Activated CD8-positive, alpha-beta T cell treated with anti-CD3 and anti-CD28 coated beads for 36 hours (primary cell): ENCODE measurements at regions not wholly inside any gene's neighbourhood (a gene's known extent, or its start where the extent isn't known, plus 50 kb on each side); places are given as distances from the start of the nearest gene placed in this dataset.

ENCODE experiments used
- ATAC-seq: fragments of 200-7000 bp; cut with Tn5 transposase; one replicate; pipeline ENCODE4 v1.10.0; 2021; ENCODE audit warnings: mild to moderate bottlenecking, moderate library complexity
- CTCF ChIA-PET: fragments of 350-600 bp; sonication (Branson Sonifier 250); formaldehyde crosslinking; loops from one replicate; lab custom pipeline; 2021; ENCODE audit warnings: antibody characterized with exemption; lab: Charles Lee
- POLR2A ChIA-PET: fragments of 350-600 bp; sonication (Branson Sonifier 250); formaldehyde crosslinking; loops from one replicate; lab custom pipeline; 2021; ENCODE audit warnings: antibody characterized with exemption; lab: Charles Lee
- DNase-seq: peaks from one replicate; pipeline ENCODE4 v3.0.0-alpha.2; 2020
- H3K27ac Mint-ChIP-seq: one replicate; pipeline ENCODE4 v1.8.0; 2021; ENCODE audit warnings: mild to moderate bottlenecking, mixed read lengths
- H3K27me3 Mint-ChIP-seq: one replicate; pipeline ENCODE4 v1.8.0; 2021; ENCODE audit warnings: mixed read lengths
- H3K36me3 Mint-ChIP-seq: one replicate; pipeline ENCODE4 v1.8.0; 2021; ENCODE audit warnings: low read depth, mixed read lengths
- H3K4me1 Mint-ChIP-seq: one replicate; pipeline ENCODE4 v1.8.0; 2021; ENCODE audit warnings: low read depth, mixed read lengths
- H3K4me3 Mint-ChIP-seq: one replicate; pipeline ENCODE4 v1.8.0; 2021; ENCODE audit warnings: mild to moderate bottlenecking, moderate library complexity, mixed read lengths
- H3K9me3 Mint-ChIP-seq: one replicate; pipeline ENCODE4 v1.8.0; 2021; ENCODE audit warnings: mixed read lengths
- CTCF ChIP-seq: fragments of 200-600 bp; IDR thresholded peaks from one replicate; pipeline ENCODE4 v1.8.0; 2022; ENCODE audit warnings: antibody characterized with exemption, mild to moderate bottlenecking
- intact Hi-C: fragments of 100-400 bp; cut with micrococcal nuclease; formaldehyde crosslinking; loops from one replicate; pipeline ENCODE4 v1.10.0; 2022

- no peaks in the 10 kb centered on the region for H3K36me3 Mint-ChIP-seq
- ChIA-PET POLR2A (no interaction called here), CTCF (no interaction called here)
- H3K4me1 Mint-ChIP-seq: no peaks in the 10 kb centered on the region
- no peak for TF ChIP-seq CTCF
- ATAC-seq (no peak), DNase-seq (no peak)
- H3K27me3 Mint-ChIP-seq: peaks cover 3% of the 10 kb centered on the region
- no peak overlapping the region for H3K4me3 Mint-ChIP-seq
- intact Hi-C loops: no loop called here
- no peak overlapping the region for H3K27ac Mint-ChIP-seq
- peaks cover 6% of the 10 kb centered on the region for H3K9me3 Mint-ChIP-seq
Measured at GRCh38 chr18:77804382-77804781, 554.7 kb downstream of the GALR1 start.

- DNase-seq: no peak
- ATAC-seq: no peak
- Mint-ChIP-seq H3K36me3 (no peaks in the 10 kb centered on the region), H3K27me3 (peaks cover 3% of the 10 kb centered on the region), H3K4me3 (no peak overlapping the region), H3K4me1 (no peaks in the 10 kb centered on the region), H3K27ac (no peak overlapping the region), H3K9me3 (peaks cover 4% of the 10 kb centered on the region)
- no peak for TF ChIP-seq CTCF
- POLR2A ChIA-PET: no interaction called here
- CTCF ChIA-PET: no interaction called here
- intact Hi-C loops: no loop called here
Measured at GRCh38 chr18:77807650-77808049, 558.0 kb downstream of the GALR1 start.

GRCh38 chr18:77811503-77811902 is 561.9 kb downstream of the GALR1 start:
- DNase-seq: no peak
- ChIA-PET POLR2A (interaction anchor here (0.7 kb wide), 1 partner anchor 191 kb away, joined by 3 read pairs; no protein-coding TSS in a partner anchor), CTCF (no interaction called here)
- no peak overlapping the region for H3K4me3 Mint-ChIP-seq
- no peaks in the 10 kb centered on the region for H3K4me1 Mint-ChIP-seq
- H3K36me3 Mint-ChIP-seq: no peaks in the 10 kb centered on the region
- TF ChIP-seq CTCF: no peak
- peaks cover 2% of the 10 kb centered on the region for H3K9me3 Mint-ChIP-seq
- ATAC-seq: no peak
- intact Hi-C loops: no loop called here
- H3K27me3 Mint-ChIP-seq: peaks cover 3% of the 10 kb centered on the region
- H3K27ac Mint-ChIP-seq: no peak overlapping the region

GRCh38 chr18:77815666-77816338 is 566.2 kb downstream of the GALR1 start:
- ChIA-PET POLR2A (no interaction called here), CTCF (no interaction called here)
- H3K27ac Mint-ChIP-seq: no peak overlapping the region
- no peak for DNase-seq
- H3K4me3 Mint-ChIP-seq: no peak overlapping the region
- no peaks in the 10 kb centered on the region for H3K9me3 Mint-ChIP-seq
- intact Hi-C loops: no loop called here
- no peak for TF ChIP-seq CTCF
- peaks cover 7% of the 10 kb centered on the region for H3K27me3 Mint-ChIP-seq
- no peaks in the 10 kb centered on the region for H3K36me3 Mint-ChIP-seq
- no peak for ATAC-seq
- H3K4me1 Mint-ChIP-seq: no peaks in the 10 kb centered on the region

- POLR2A ChIA-PET: no interaction called here
- Mint-ChIP-seq H3K36me3 (no peaks in the 10 kb centered on the region), H3K4me3 (no peak overlapping the region), H3K9me3 (no peaks in the 10 kb centered on the region), H3K4me1 (no peaks in the 10 kb centered on the region), H3K27me3 (peaks cover 7% of the 10 kb centered on the region), H3K27ac (no peak overlapping the region)
- intact Hi-C loops: no loop called here
- ATAC-seq (no peak), DNase-seq (no peak)
- CTCF ChIA-PET: no interaction called here
- TF ChIP-seq CTCF: no peak
Measured at GRCh38 chr18:77818328-77818727, 568.7 kb downstream of the GALR1 start.
